ENCODE measurements at regions not wholly inside any gene's neighbourhood (a gene's known extent, or its start where the extent isn't known, plus 50 kb on each side); places are given as distances from the start of the nearest gene placed in this dataset.

- no peak for DNase-seq (ENCODE audit: low read depth)
- no peak for TF ChIP-seq MYC (IDR thresholded peaks at IDR 0.05; ENCODE audit: low read depth, low read length)
- no peak for TF ChIP-seq POLR2A (IDR thresholded peaks at IDR 0.05; ENCODE audit: extremely low read depth, insufficient read length)
- TF ChIP-seq CTCF (IDR thresholded peaks at IDR 0.05; ENCODE audit: low read depth, low read length): no peak
- TF ChIP-seq MAX (IDR thresholded peaks at IDR 0.05; ENCODE audit: low read depth, low read length): no peak
- no peak overlapping the region for H3K4me3 ChIP-seq (ENCODE audit: low read depth, low read length)
Measured at GRCh38 chr10:88168171-88169036, 305.0 kb downstream of the PTEN start.

- TF ChIP-seq MYC (IDR thresholded peaks at IDR 0.05; ENCODE audit: low read depth, low read length) (no peak), POLR2A (IDR thresholded peaks at IDR 0.05; ENCODE audit: extremely low read depth, insufficient read length) (no peak), CTCF (IDR thresholded peaks at IDR 0.05; ENCODE audit: low read depth, low read length) (no peak), MAX (IDR thresholded peaks at IDR 0.05; ENCODE audit: low read depth, low read length) (no peak)
Measured at GRCh38 chr10:88169037-88169319, 305.6 kb downstream of the PTEN start.

GRCh38 chr10:88170628-88171027, 307.2 kb downstream of the PTEN start:
- H3K4me3 ChIP-seq (ENCODE audit: low read depth, low read length): no peak overlapping the region
- no peak for DNase-seq (ENCODE audit: low read depth)
- no peak for TF ChIP-seq CTCF (IDR thresholded peaks at IDR 0.05; ENCODE audit: low read depth, low read length)
- TF ChIP-seq MYC (IDR thresholded peaks at IDR 0.05; ENCODE audit: low read depth, low read length): no peak
- TF ChIP-seq MAX (IDR thresholded peaks at IDR 0.05; ENCODE audit: low read depth, low read length): no peak
- TF ChIP-seq POLR2A (IDR thresholded peaks at IDR 0.05; ENCODE audit: extremely low read depth, insufficient read length): no peak

More at GRCh38 chr10:88169037-88169319, 305.6 kb downstream of the PTEN start:
- H3K4me3 ChIP-seq (ENCODE audit: low read depth, low read length): no peak overlapping the region
- DNase-seq (ENCODE audit: low read depth): no peak

- TF ChIP-seq POLR2A (IDR thresholded peaks at IDR 0.05; ENCODE audit: extremely low read depth, insufficient read length): no peak
- TF ChIP-seq CTCF (IDR thresholded peaks at IDR 0.05; ENCODE audit: low read depth, low read length): no peak
- no peak overlapping the region for H3K4me3 ChIP-seq (ENCODE audit: low read depth, low read length)
- DNase-seq (ENCODE audit: low read depth): no peak
Measured at GRCh38 chr10:88172159-88172558, 308.7 kb downstream of the PTEN start.

GRCh38 chr10:88174391-88174790, 311.0 kb downstream of the PTEN start:
- no peak for DNase-seq (ENCODE audit: low read depth)
- H3K4me3 ChIP-seq (ENCODE audit: low read depth, low read length): no peak overlapping the region
- TF ChIP-seq CTCF (IDR thresholded peaks at IDR 0.05; ENCODE audit: low read depth, low read length) (no peak), POLR2A (IDR thresholded peaks at IDR 0.05; ENCODE audit: extremely low read depth, insufficient read length) (no peak), MYC (IDR thresholded peaks at IDR 0.05; ENCODE audit: low read depth, low read length) (no peak), MAX (IDR thresholded peaks at IDR 0.05; ENCODE audit: low read depth, low read length) (no peak)

All from NB4 (cell line).